ENCODE measurements at regions not wholly inside any gene's neighbourhood (a gene's known extent, or its start where the extent isn't known, plus 50 kb on each side); places are given as distances from the start of the nearest gene placed in this dataset.

- TF ChIP-seq EP300 (IDR thresholded peaks at IDR 0.05), result no peak
- no peak for TF ChIP-seq POLR2A (IDR thresholded peaks at IDR 0.05)
Measured at GRCh38 chr11:122209619-122210366, 93.8 kb upstream of the BLID start.

Data from ovary (tissue), 1 donor.